Mesothelial cell of epicardium (in vitro differentiated cells): ENCODE measurements at regions not wholly inside any gene's neighbourhood (a gene's known extent, or its start where the extent isn't known, plus 50 kb on each side); places are given as distances from the start of the nearest gene placed in this dataset.

ENCODE experiments used
- DNase-seq, 2 experiments: peaks; one replicate each; pipeline ENCODE4 v3.0.0; 2021; ENCODE audit warnings: low spot score in 2 of 2; ENCODE audit not compliant: unreplicated experiment in 2 of 2
- H3K27ac Mint-ChIP-seq: 2 replicates; pipeline ENCODE4 v1.8.0; 2021; ENCODE audit warnings: mixed read lengths
- H3K27me3 Mint-ChIP-seq: 2 replicates; pipeline ENCODE4 v1.8.0; 2021; ENCODE audit warnings: low read depth, mixed read lengths
- H3K36me3 Mint-ChIP-seq: 2 replicates; pipeline ENCODE4 v1.8.0; 2021; ENCODE audit warnings: mixed read lengths
- H3K4me1 Mint-ChIP-seq: 2 replicates; pipeline ENCODE4 v1.8.0; 2021; ENCODE audit warnings: mixed read lengths
- H3K4me3 Mint-ChIP-seq: 2 replicates; pipeline ENCODE4 v1.8.0; 2021; ENCODE audit warnings: mild to moderate bottlenecking, moderate library complexity, mixed read lengths
- H3K9me3 Mint-ChIP-seq: 2 replicates; pipeline ENCODE4 v1.8.0; 2021; ENCODE audit warnings: mixed read lengths
- TF ChIP-seq, protein P1 (sequence below): fragments of 200-600 bp; sonication (generic); IDR thresholded peaks from one replicate; pipeline ENCODE4 v1.5.0; 2021; ENCODE audit warnings: antibody characterized with exemption; ENCODE audit not compliant: unreplicated experiment

DNA sequence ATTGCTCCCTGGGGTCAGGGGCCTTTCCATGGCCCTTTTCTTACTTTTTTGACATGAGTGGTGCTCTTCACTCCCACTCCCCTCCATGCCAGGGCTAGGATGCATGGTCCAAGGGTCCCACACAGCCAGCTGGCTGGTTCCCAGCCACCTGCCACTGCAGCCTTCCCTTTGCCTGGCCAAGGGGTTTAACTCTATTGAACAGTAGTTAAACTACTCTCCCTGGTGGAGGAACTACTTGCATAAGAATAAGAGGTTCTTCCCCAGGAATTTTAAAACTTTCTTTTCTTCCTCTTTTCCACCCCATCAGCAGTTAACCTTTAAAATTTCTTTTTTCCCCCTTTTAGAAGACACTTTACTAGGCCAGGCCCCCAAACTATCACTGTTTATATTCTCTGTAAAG, 1532.8 kb upstream of the ACO1 start:
- DNase-seq = no peak
- Mint-ChIP-seq H3K27ac (no peak overlapping the region), H3K4me3 (no peak overlapping the region), H3K36me3 (no peaks in the 10 kb centered on the region), H3K9me3 (peaks cover 6% of the 10 kb centered on the region), H3K4me1 (no peaks in the 10 kb centered on the region), H3K27me3 (peaks cover 7% of the 10 kb centered on the region)
- TF ChIP-seq, protein P1, sequence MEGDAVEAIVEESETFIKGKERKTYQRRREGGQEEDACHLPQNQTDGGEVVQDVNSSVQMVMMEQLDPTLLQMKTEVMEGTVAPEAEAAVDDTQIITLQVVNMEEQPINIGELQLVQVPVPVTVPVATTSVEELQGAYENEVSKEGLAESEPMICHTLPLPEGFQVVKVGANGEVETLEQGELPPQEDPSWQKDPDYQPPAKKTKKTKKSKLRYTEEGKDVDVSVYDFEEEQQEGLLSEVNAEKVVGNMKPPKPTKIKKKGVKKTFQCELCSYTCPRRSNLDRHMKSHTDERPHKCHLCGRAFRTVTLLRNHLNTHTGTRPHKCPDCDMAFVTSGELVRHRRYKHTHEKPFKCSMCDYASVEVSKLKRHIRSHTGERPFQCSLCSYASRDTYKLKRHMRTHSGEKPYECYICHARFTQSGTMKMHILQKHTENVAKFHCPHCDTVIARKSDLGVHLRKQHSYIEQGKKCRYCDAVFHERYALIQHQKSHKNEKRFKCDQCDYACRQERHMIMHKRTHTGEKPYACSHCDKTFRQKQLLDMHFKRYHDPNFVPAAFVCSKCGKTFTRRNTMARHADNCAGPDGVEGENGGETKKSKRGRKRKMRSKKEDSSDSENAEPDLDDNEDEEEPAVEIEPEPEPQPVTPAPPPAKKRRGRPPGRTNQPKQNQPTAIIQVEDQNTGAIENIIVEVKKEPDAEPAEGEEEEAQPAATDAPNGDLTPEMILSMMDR = no peak

DNA sequence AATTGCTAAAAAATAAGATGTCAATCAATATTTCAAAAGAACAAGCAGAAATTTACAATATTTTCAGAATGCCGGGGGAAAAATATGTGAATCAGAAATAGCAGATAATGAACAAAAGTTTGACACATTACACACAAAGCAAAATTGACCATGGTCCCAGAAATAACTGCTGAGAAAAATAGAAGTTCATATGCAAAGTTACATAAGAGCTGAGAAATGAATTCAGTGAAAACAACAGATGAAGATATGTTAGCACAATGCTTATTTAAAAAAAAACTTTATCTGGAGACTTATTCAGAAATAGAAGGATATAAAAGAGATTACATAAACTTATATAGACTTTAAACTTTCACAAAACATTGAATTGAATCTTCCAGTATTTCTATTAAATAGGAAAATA, 1483.7 kb upstream of the ACO1 start:
- H3K4me1 Mint-ChIP-seq = peaks cover 2% of the 10 kb centered on the region
- TF ChIP-seq, protein P1 = no peak
- no peak for DNase-seq
- H3K9me3 Mint-ChIP-seq = no peaks in the 10 kb centered on the region
- H3K27me3 Mint-ChIP-seq = no peaks in the 10 kb centered on the region
- H3K36me3 Mint-ChIP-seq = no peaks in the 10 kb centered on the region
- H3K4me3 Mint-ChIP-seq = no peak overlapping the region
- H3K27ac Mint-ChIP-seq = no peak overlapping the region

DNA sequence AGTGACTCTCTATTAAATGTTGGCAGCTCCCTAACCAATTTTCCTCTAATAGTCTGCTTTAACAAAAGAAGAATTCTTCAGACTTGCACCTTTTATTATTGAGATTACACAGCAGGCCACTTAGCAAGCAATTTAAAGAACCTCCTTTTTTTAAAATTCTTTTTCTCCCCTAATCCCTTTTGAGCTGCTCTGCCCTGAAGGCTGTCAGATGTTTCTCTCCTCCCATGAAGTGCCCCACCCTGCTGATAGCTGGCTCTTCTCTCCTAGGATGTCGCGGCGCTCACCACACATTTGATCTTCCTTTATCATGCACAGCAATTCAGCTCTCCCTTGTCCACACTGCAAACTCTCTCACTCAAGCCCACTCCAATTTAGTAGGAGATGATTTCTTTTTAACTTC, 1471.1 kb upstream of the ACO1 start:
- TF ChIP-seq, protein P1 = no peak
- Mint-ChIP-seq H3K27ac (no peak overlapping the region), H3K4me1 (no peaks in the 10 kb centered on the region), H3K27me3 (peaks cover 6% of the 10 kb centered on the region), H3K9me3 (peaks cover 6% of the 10 kb centered on the region), H3K36me3 (no peaks in the 10 kb centered on the region), H3K4me3 (no peak overlapping the region)
- no peak for DNase-seq

DNA sequence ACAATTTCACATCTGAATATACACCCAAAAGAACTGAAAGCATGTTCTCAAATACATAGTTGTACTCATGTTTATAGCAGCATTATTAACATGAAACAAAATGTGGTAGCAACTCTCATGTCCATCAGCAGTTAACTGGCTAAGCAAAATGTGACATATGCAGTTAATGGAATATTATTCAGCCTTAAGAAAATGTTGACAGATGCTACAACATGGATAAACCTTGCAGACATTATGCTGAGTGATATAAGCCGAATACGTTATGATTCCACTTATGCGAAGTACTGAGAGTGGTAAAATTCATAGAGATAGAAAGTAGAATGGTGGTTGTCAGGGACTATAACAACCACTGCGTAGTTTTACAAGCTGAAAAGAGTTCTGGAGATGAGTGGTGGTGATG, 1469.0 kb upstream of the ACO1 start:
- H3K9me3 Mint-ChIP-seq = peaks cover 3% of the 10 kb centered on the region
- H3K4me3 Mint-ChIP-seq = no peak overlapping the region
- H3K27ac Mint-ChIP-seq = no peak overlapping the region
- TF ChIP-seq, protein P1 = no peak
- H3K36me3 Mint-ChIP-seq = no peaks in the 10 kb centered on the region
- no peak for DNase-seq
- no peaks in the 10 kb centered on the region for H3K4me1 Mint-ChIP-seq
- H3K27me3 Mint-ChIP-seq = peaks cover 6% of the 10 kb centered on the region

DNA sequence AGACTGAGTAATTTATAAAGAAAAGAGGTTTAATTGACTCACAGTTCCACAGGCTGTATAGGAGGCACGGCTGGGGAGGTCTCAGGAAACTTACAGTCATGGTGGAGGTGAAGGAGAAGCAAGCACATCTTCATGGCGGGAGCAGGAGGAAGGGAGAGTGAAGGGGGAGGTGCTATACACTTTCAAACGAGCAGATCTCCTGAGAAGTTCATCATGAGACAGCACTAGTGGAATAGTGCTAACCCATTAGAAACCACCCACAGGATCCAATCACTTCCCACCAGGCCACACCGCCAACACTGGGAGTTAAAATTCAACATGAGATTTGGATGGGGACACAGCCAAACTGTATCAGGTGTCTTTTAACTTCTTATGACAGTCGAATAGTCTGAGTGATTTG, 1459.3 kb upstream of the ACO1 start:
- DNase-seq = no peak
- TF ChIP-seq, protein P1 = no peak
- H3K4me1 Mint-ChIP-seq = no peaks in the 10 kb centered on the region
- H3K27me3 Mint-ChIP-seq = no peaks in the 10 kb centered on the region
- no peaks in the 10 kb centered on the region for H3K36me3 Mint-ChIP-seq
- no peak overlapping the region for H3K27ac Mint-ChIP-seq
- H3K4me3 Mint-ChIP-seq = no peak overlapping the region
- no peaks in the 10 kb centered on the region for H3K9me3 Mint-ChIP-seq

DNA sequence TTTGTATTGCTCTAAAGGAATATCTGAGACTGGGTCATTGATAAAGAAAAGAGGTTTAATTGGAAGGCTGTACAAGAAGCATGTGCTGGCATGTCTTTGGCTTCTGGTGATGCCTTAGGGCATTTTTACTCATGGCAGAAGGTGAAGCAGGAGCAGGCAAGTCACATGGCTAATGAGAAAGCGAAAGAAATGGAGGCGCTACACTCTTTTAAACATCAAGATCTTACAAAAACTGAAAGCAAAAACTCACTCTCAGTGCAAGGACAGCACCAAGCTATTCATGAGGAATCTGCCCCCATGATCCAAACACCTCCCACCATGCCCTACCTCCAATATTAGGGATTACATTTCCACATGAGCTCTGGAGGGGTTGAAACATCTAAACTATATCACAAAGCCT, 1458.8 kb upstream of the ACO1 start:
- TF ChIP-seq, protein P1 = no peak
- H3K9me3 Mint-ChIP-seq = no peaks in the 10 kb centered on the region
- H3K4me1 Mint-ChIP-seq = no peaks in the 10 kb centered on the region
- no peaks in the 10 kb centered on the region for H3K36me3 Mint-ChIP-seq
- H3K4me3 Mint-ChIP-seq = no peak overlapping the region
- no peak for DNase-seq
- no peak overlapping the region for H3K27ac Mint-ChIP-seq
- no peaks in the 10 kb centered on the region for H3K27me3 Mint-ChIP-seq
